SK-N-SH (cell line): ENCODE measurements at regions not wholly inside any gene's neighbourhood (a gene's known extent, or its start where the extent isn't known, plus 50 kb on each side); places are given as distances from the start of the nearest gene placed in this dataset.

Source experiments
- CTCF ChIA-PET: fragments of 300-600, 350-600 bp; formaldehyde crosslinking; extraction: SDS; loops from one replicate; lab custom pipeline; 2021; lab: Yijun Ruan, JAX
- POLR2A ChIA-PET: fragments of 350-600 bp; sonication (Branson Sonifier 250); formaldehyde crosslinking; extraction: SDS; loops from one replicate; lab custom pipeline; 2020; ENCODE audit warnings: antibody characterized with exemption, inconsistent platforms; lab: Yijun Ruan, JAX
- DNase-seq: peaks from one replicate; pipeline ENCODE4 v3.0.0; 2012
- H2AFZ ChIP-seq: fragments of 200-600 bp; sonication (generic); 2 replicates; pipeline ENCODE4 v1.8.1; 2016; ENCODE audit warnings: antibody characterized with exemption, mild to moderate bottlenecking, low read depth
- H3F3A ChIP-seq: fragments of 200-600 bp; sonication (generic); replicated peaks from 2 replicates; pipeline ENCODE3; 2016; ENCODE audit warnings: antibody characterized with exemption, mild to moderate bottlenecking; ENCODE audit not compliant: insufficient read depth
- H3K27ac ChIP-seq, 2 experiments: fragments of 200-500 bp in 1 of 2; fragments of 200-600 bp in 1 of 2; sonication (Bioruptor generic) in 1 of 2; sonication (generic), shearing (Covaris generic) in 1 of 2; 2 replicates each; pipeline versions ENCODE4 v1.5.1 to v1.6.1; 2014 to 2016; ENCODE audit warnings: low read depth in 2 of 2, inconsistent platforms in 1 of 2, low read length in 1 of 2, mild to moderate bottlenecking in 1 of 2, mixed read lengths in 1 of 2
- H3K27me3 ChIP-seq: fragments of 200-600 bp; sonication (generic), shearing (Covaris generic); 2 replicates; pipeline ENCODE4 v1.6.1; 2016; ENCODE audit warnings: mixed run types; ENCODE audit not compliant: insufficient read depth
- H3K36me3 ChIP-seq, 2 experiments: fragments of 200-500 bp in 1 of 2; fragments of 200-600 bp in 1 of 2; sonication (Bioruptor generic) in 1 of 2; sonication (generic) in 1 of 2; replicated peaks in 1 of 2; 2 replicates each; pipeline versions ENCODE3 to v1.5.1; 2014 to 2016; ENCODE audit warnings: low read length in 1 of 2, mild to moderate bottlenecking in 1 of 2; ENCODE audit not compliant: insufficient read depth in 2 of 2, control insufficient read depth in 1 of 2
- H3K4me1 ChIP-seq, 2 experiments: fragments of 200-500 bp in 1 of 2; fragments of 200-600 bp in 1 of 2; sonication (Bioruptor generic) in 1 of 2; sonication (generic), shearing (Covaris generic) in 1 of 2; 2 replicates each; pipeline versions ENCODE4 v1.5.1 to v1.6.1; 2014 to 2016; ENCODE audit warnings: low read depth in 1 of 2, low read length in 1 of 2, mixed run types in 1 of 2; ENCODE audit not compliant: insufficient read depth in 2 of 2, control insufficient read depth in 1 of 2
- H3K4me2 ChIP-seq: fragments of 200-600 bp; sonication (generic), shearing (Covaris generic); 2 replicates; pipeline ENCODE4 v1.6.1; 2017; ENCODE audit warnings: mixed run types
- H3K4me3 ChIP-seq, 2 experiments: fragments of 200-500 bp in 1 of 2; fragments of 200-600 bp in 1 of 2; sonication (Bioruptor generic) in 1 of 2; sonication (generic), shearing (Covaris generic) in 1 of 2; 2 replicates each; pipeline versions ENCODE4 v1.5.1 to v1.8.1; 2014 to 2016; ENCODE audit warnings: low read depth in 2 of 2, inconsistent platforms in 1 of 2, low read length in 1 of 2, mild to moderate bottlenecking in 1 of 2, mixed read lengths in 1 of 2, moderate library complexity in 1 of 2
- H3K79me2 ChIP-seq: fragments of 200-600 bp; sonication (generic); 2 replicates; pipeline ENCODE4 v1.8.1; 2017; ENCODE audit warnings: mild to moderate bottlenecking; ENCODE audit not compliant: insufficient read depth
- H3K9ac ChIP-seq: fragments of 200-600 bp; sonication (generic); 2 replicates; pipeline ENCODE4 v1.6.1; 2017; ENCODE audit warnings: mixed run types
- H3K9me2 ChIP-seq: fragments of 200-600 bp; sonication (generic); 2 replicates; pipeline ENCODE4 v1.6.1; 2017; ENCODE audit warnings: mixed run types
- H3K9me3 ChIP-seq: fragments of 200-600 bp; sonication (generic); 2 replicates; pipeline ENCODE4 v1.6.1; 2017; ENCODE audit warnings: mixed run types, mild to moderate bottlenecking, moderate library complexity
- H4K20me1 ChIP-seq: fragments of 200-600 bp; sonication (generic); 2 replicates; pipeline ENCODE4 v1.6.1; 2017; ENCODE audit warnings: mild to moderate bottlenecking, mixed run types; ENCODE audit not compliant: insufficient read depth
- CHD2 ChIP-seq: fragments of 150-350 bp; IDR thresholded peaks from 2 replicates; pipeline ENCODE4 v1.6.1; 2018; ENCODE audit warnings: low read length; ENCODE audit not compliant: partially characterized antibody
- EP300 ChIP-seq, 2 experiments: IDR thresholded peaks; 2 replicates each; pipeline versions ENCODE4 v1.4.0 to v1.6.1; 2012; ENCODE audit warnings: borderline replicate concordance in 1 of 2, low read depth in 1 of 2, low read length in 1 of 2
- EZH2phosphoT487 ChIP-seq: fragments of 200-600 bp; sonication (generic); IDR thresholded peaks from 2 replicates; pipeline ENCODE4 v1.6.1; 2017; ENCODE audit warnings: low read depth, mixed run types, mild to moderate bottlenecking, antibody characterized with exemption, moderate library complexity, borderline replicate concordance
- FOSL2 ChIP-seq: IDR thresholded peaks from 2 replicates; pipeline ENCODE4 v1.4.0; 2012; ENCODE audit warnings: low read depth, mild to moderate bottlenecking, moderate library complexity, borderline replicate concordance
- FOXJ3 ChIP-seq: sonication (generic); formaldehyde crosslinking; IDR thresholded peaks from 2 replicates; pipeline ENCODE4 v1.5.1; 2020; ENCODE audit warnings: mild to moderate bottlenecking, missing genetic modification reagents
- FOXM1 ChIP-seq: IDR thresholded peaks from 2 replicates; pipeline ENCODE4 v1.4.0; 2012; ENCODE audit warnings: low read depth, mild to moderate bottlenecking
- GABPA ChIP-seq: IDR thresholded peaks from 2 replicates; pipeline ENCODE4 v1.4.0; 2012; ENCODE audit warnings: low read depth, mild to moderate bottlenecking
- JUND ChIP-seq: IDR thresholded peaks from 2 replicates; pipeline ENCODE4 v1.4.0; 2012
- MAX ChIP-seq: IDR thresholded peaks from 2 replicates; pipeline ENCODE4 v1.4.0; 2012; ENCODE audit warnings: low read depth
- MEF2A ChIP-seq: IDR thresholded peaks from 2 replicates; pipeline ENCODE4 v1.4.0; 2012; ENCODE audit warnings: low read depth, borderline replicate concordance
- MXI1 ChIP-seq: IDR thresholded peaks from 2 replicates; pipeline ENCODE4 v1.6.1; 2012; ENCODE audit warnings: mild to moderate bottlenecking, low read depth, low read length, improper control_type of control experiment
- NRF1 ChIP-seq: IDR thresholded peaks from 2 replicates; pipeline ENCODE4 v1.6.1; 2012; ENCODE audit warnings: low read depth, mild to moderate bottlenecking, low read length
- POLR2AphosphoS5 ChIP-seq: IDR thresholded peaks from 2 replicates; pipeline ENCODE4 v1.6.1; 2012; ENCODE audit warnings: low read depth, low read length
- RCOR1 ChIP-seq: fragments of 150-350 bp; IDR thresholded peaks from 2 replicates; pipeline ENCODE4 v1.6.1; 2017; ENCODE audit warnings: antibody characterized with exemption, low read length
- SMC3 ChIP-seq: IDR thresholded peaks from 2 replicates; pipeline ENCODE4 v1.6.1; 2012; ENCODE audit warnings: low read depth, low read length, improper control_type of control experiment
- TAF1 ChIP-seq: IDR thresholded peaks from 2 replicates; pipeline ENCODE4 v1.6.1; 2012; ENCODE audit warnings: low read depth, mild to moderate bottlenecking, low read length, moderate library complexity, borderline replicate concordance
- TEAD4 ChIP-seq: IDR thresholded peaks from 2 replicates; pipeline ENCODE4 v1.4.0; 2012; ENCODE audit warnings: mild to moderate bottlenecking, borderline replicate concordance; ENCODE audit not compliant: insufficient read depth
- USF1 ChIP-seq: IDR thresholded peaks from 2 replicates; pipeline ENCODE4 v1.4.0; 2012; ENCODE audit warnings: low read depth, borderline replicate concordance
- YY1 ChIP-seq: IDR thresholded peaks from 2 replicates; pipeline ENCODE4 v1.4.0; 2012; ENCODE audit warnings: low read depth, mild to moderate bottlenecking
- WGBS: methylation state at CpG from one replicate; pipeline ENCODE4 v1.1.6; 2017; ENCODE audit warnings: low lambda C conversion rate; 5-methylcytosine and 5-hydroxymethylcytosine counted together
- TF ChIP-seq, protein P1 (sequence below): fragments of 200-600 bp; sonication (generic); IDR thresholded peaks from 2 replicates; pipeline ENCODE4 v1.6.1; 2017; ENCODE audit warnings: antibody characterized with exemption, mild to moderate bottlenecking, moderate library complexity
- TF ChIP-seq, protein P2 (sequence below): IDR thresholded peaks from 2 replicates; pipeline ENCODE4; 2012

DNA sequence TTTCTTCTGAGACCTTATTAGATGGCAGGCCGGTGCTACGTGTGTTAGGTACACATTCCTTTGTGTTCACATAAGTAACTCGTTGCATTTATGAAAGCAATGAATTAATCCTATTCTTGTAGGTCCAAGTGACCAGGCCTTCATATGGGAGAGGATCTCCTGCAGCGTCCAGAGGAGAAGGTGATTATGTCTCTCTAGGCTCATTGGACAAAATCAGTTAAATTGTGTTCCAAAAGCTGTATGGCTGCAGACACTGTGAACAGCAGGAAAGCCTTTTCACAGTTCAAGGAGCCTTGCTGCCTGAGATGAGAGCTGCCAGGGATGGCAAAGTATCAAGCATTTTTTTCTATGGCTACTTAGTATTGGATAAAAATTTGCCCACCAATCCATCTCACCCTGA lies 433.1 kb upstream of the FZD8 start:
- H3K27ac ChIP-seq = no peak overlapping the region
- no peak overlapping the region for H3K4me2 ChIP-seq
- H3K27me3 ChIP-seq = no peaks in the 10 kb centered on the region
- DNase-seq = no peak
- H3F3A ChIP-seq = no peaks in the 10 kb centered on the region
- TF ChIP-seq FOXM1 = no peak
- TF ChIP-seq MAX = no peak
- TF ChIP-seq MEF2A = no peak
- TF ChIP-seq, protein P1, sequence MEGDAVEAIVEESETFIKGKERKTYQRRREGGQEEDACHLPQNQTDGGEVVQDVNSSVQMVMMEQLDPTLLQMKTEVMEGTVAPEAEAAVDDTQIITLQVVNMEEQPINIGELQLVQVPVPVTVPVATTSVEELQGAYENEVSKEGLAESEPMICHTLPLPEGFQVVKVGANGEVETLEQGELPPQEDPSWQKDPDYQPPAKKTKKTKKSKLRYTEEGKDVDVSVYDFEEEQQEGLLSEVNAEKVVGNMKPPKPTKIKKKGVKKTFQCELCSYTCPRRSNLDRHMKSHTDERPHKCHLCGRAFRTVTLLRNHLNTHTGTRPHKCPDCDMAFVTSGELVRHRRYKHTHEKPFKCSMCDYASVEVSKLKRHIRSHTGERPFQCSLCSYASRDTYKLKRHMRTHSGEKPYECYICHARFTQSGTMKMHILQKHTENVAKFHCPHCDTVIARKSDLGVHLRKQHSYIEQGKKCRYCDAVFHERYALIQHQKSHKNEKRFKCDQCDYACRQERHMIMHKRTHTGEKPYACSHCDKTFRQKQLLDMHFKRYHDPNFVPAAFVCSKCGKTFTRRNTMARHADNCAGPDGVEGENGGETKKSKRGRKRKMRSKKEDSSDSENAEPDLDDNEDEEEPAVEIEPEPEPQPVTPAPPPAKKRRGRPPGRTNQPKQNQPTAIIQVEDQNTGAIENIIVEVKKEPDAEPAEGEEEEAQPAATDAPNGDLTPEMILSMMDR = no peak
- no peak for TF ChIP-seq EP300 (IDR thresholded peaks at IDR 0.05; ENCODE audit: borderline replicate concordance in 1 of 2, low read depth in 1 of 2, low read length in 1 of 2)
- TF ChIP-seq CHD2 = no peak
- no peak for TF ChIP-seq NRF1
- no peak for TF ChIP-seq SMC3
- TF ChIP-seq JUND = no peak
- no peak for TF ChIP-seq YY1
- no peak for TF ChIP-seq FOXJ3 (CRISPR knock-in tag)
- TF ChIP-seq USF1 = no peak
- no peak for TF ChIP-seq FOSL2
- no peak for TF ChIP-seq EZH2phosphoT487
- no peaks in the 10 kb centered on the region for H3K4me1 ChIP-seq
- H3K9me3 ChIP-seq = no peaks in the 10 kb centered on the region
- ChIA-PET POLR2A (no interaction called here), CTCF (no interaction called here)
- WGBS = 62% methylated on average over 4 of the region's 4 CpGs
- no peak overlapping the region for H3K9ac ChIP-seq
- no peaks in the 10 kb centered on the region for H3K79me2 ChIP-seq
- H3K9me2 ChIP-seq = no peaks in the 10 kb centered on the region
- no peaks in the 10 kb centered on the region for H3K36me3 ChIP-seq
- no peaks in the 10 kb centered on the region for H4K20me1 ChIP-seq
- H3K4me3 ChIP-seq = no peak overlapping the region
- H2AFZ ChIP-seq = no peak overlapping the region

DNA sequence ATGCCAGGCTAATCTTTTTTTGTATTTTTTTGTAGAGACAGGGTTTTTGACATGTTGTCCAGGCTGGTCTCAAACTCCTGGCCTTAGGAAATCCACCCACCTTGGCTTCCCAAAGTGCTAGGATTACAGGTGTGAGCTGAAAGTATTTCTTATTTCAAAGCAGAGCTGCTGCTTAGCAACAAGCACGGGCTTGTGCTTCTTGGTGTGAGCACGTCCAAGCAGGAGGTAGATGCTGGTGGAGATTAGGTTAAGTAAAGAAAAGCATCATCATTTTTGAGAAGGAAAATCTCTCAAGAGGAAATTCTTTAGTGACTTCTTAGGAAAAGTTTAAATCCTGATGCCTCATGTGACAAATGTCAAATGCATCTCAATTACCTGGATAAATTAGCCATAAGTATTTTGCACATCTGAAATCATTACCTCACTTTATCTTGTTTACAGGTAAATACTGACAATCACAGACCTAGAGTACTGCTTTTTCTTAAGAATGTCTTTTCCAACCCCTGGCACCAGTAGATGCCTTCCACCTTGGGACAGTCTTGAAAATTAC lies 431.8 kb upstream of the FZD8 start:
- no peak overlapping the region for H3K9ac ChIP-seq
- H3F3A ChIP-seq = no peaks in the 10 kb centered on the region
- H3K79me2 ChIP-seq = no peaks in the 10 kb centered on the region
- H3K9me3 ChIP-seq = no peaks in the 10 kb centered on the region
- CTCF ChIA-PET = no interaction called here
- H3K27ac ChIP-seq = no peak overlapping the region
- DNase-seq = no peak
- 21% methylated on average over 2 of the region's 2 CpGs for WGBS
- POLR2A ChIA-PET = no interaction called here
- H3K27me3 ChIP-seq = no peaks in the 10 kb centered on the region
- H3K36me3 ChIP-seq = no peaks in the 10 kb centered on the region
- no peak overlapping the region for H3K4me3 ChIP-seq
- no peaks in the 10 kb centered on the region for H3K4me1 ChIP-seq
- H3K9me2 ChIP-seq = no peaks in the 10 kb centered on the region
- H3K4me2 ChIP-seq = no peak overlapping the region
- no peaks in the 10 kb centered on the region for H4K20me1 ChIP-seq
- no peak overlapping the region for H2AFZ ChIP-seq
- TF ChIP-seq RCOR1 = no peak
- TF ChIP-seq USF1 = no peak
- no peak for TF ChIP-seq CHD2
- TF ChIP-seq JUND = no peak
- TF ChIP-seq YY1 = no peak
- TF ChIP-seq TEAD4 = no peak
- TF ChIP-seq GABPA = no peak
- no peak for TF ChIP-seq MXI1
- TF ChIP-seq MAX = no peak
- TF ChIP-seq FOXM1 = no peak
- TF ChIP-seq POLR2AphosphoS5 = no peak
- TF ChIP-seq TAF1 = no peak
- TF ChIP-seq SMC3 = no peak
- TF ChIP-seq, protein P2, sequence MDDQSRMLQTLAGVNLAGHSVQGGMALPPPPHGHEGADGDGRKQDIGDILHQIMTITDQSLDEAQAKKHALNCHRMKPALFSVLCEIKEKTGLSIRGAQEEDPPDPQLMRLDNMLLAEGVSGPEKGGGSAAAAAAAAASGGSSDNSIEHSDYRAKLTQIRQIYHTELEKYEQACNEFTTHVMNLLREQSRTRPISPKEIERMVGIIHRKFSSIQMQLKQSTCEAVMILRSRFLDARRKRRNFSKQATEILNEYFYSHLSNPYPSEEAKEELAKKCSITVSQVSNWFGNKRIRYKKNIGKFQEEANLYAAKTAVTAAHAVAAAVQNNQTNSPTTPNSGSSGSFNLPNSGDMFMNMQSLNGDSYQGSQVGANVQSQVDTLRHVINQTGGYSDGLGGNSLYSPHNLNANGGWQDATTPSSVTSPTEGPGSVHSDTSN = no peak
- TF ChIP-seq, protein P1 = no peak
